Epithelial cell of prostate (primary cell): ENCODE measurements at regions not wholly inside any gene's neighbourhood (a gene's known extent, or its start where the extent isn't known, plus 50 kb on each side); places are given as distances from the start of the nearest gene placed in this dataset.

Experiments
- DNase-seq: peaks from one replicate; pipeline ENCODE4 v3.0.0-alpha.2; 2011; ENCODE audit warnings: low read depth, low spot score
- H3K27ac ChIP-seq: fragments of 450-650 bp; 2 replicates; pipeline ENCODE4 v1.5.1; 2017; ENCODE audit warnings: mild to moderate bottlenecking

DNA sequence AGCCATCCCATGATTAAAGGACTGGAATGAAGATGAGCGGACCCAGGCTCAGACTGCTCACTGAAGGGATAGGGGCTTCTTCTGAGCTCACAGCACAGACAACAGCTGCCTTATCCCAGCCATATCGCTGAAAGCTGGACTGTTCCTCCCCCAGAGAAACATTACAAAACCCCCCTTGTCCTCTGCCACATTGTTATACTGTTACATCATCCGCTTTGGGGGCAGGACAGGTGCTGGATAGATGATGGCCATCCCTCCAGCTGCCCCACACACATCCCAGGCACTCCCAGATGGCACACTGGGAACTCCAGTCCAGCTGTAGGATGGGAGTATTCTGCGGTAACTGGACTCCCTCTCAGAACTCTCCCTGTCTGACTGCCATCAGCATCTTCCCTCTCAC lies 58.7 kb upstream of the BTRC start:
- no peak for DNase-seq
- no peak overlapping the region for H3K27ac ChIP-seq

DNA sequence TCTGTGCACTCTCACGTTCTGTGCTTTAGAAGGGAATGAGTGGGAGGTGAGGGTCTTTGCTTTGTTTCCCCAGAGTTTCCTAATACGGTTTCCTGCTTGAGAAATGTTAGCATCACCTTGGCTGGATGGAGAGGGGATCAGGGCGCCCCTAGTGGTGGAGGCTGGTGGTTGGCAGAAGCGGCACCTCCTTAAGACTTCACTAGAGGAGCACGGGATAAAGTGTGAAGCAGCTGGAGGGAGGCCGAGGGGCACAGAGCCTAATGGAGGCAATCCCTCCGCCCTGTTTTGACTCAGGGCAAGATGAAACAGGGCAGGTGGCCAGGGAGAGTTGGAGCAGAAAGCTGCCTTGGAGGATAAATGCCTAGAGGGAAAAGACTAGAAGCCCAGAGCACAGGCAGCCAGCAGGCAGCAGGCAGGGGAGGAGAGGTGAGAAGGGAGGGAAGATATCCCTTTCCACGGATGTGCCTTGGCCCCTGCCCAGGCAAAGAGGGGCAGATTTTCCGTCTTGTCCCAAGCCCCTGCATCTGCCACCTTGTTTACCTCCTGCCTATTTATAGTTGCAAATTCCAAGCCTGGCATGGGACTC lies 56.0 kb upstream of the BTRC start:
- H3K27ac ChIP-seq = no peak overlapping the region
- DNase-seq = no peak

DNA sequence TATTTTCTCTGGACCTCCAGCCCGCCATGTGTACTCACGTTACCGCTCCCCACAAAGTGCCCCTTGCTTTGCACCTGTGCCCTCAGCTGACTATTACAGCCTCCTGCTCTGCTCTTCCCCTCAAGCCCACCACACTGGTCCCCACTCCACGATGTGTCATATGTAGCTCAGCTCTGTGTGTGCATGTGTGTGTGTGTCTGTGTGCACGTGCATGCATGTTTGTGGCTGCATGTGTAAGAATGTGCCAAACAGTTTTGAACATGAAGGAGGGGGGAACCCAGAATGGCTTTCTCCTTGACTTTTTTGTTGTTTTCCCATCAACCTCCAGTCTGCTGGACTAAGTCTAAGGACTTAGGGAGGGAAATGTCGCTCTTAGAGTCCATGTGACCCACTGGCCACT lies 54.8 kb upstream of the BTRC start:
- DNase-seq = no peak

DNA sequence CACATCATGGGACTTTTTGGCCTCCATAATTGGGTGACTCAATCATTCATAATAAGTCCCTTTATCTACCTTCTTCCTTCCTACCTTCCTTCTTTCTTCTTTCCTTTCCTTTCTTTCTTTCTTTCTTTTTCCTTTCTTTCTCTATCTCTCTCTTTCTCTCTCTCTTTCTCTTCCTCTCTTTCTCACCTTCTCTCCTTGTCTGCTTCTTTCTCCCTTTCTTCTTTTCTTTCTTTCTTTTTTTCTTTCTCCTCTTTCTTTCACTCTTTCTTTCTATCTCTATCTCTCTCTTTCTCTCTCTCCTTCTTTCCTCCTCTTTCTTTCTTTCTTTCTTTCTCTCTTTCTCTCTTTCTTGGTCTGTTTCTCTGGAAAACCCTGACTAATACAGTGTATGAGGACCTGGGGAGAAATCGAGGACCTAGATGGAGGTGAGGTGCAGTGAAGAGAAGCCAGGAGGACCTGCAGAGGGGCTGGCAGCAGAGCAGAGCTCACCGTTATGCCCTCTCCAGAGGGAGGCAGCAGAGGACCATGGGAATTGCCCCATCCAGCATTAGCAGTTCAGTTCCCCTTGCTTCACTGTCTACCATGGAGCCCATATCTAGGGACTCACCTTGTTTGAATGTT lies 52.7 kb upstream of the BTRC start:
- DNase-seq = peak; percentile 18
- H3K27ac ChIP-seq = no peak overlapping the region

More for the DNA sequence above, 54.8 kb upstream of the BTRC start:
- no peak overlapping the region for H3K27ac ChIP-seq

DNA sequence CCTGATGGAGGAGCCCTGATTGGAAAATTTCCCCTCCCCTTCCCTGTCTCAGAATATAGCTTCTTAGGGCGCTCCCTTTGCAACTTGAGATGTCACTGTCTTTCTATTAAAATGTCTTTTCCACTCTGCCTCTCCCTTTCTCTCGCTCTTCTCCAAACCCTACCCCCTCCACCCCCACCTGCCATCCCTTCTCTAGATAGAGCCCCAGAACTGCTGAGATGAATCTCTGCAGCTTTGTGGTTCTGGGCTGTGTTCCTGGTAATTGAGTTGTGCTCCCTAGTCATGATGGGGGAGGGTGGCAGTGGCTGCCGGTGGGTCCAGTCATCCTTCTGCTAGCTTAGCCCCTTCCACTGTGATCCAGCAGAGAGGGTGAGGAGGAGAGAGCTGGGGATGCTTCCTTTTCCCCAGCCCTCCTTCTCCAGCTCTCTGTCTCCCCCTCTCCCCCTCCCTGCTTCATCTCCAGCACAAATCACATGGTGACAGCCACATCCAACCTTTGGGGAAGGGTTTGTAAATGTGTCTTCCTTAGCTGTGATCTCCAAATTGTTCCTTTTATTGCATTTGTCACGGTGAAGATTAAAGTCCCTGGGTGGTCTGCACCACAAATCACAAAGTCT lies 50.8 kb upstream of the BTRC start:
- no peak overlapping the region for H3K27ac ChIP-seq
- no peak for DNase-seq
